Mesodermal cell (in vitro differentiated cells): ENCODE measurements at regions not wholly inside any gene's neighbourhood (a gene's known extent, or its start where the extent isn't known, plus 50 kb on each side); places are given as distances from the start of the nearest gene placed in this dataset.

Experiments
- H3K27ac ChIP-seq: 2 replicates; pipeline ENCODE4 v1.7.0; 2013; ENCODE audit warnings: mild to moderate bottlenecking, low read depth, low read length, moderate library complexity; ENCODE audit not compliant: severe bottlenecking
- H3K36me3 ChIP-seq: 2 replicates; pipeline ENCODE4 v1.7.1; 2013; ENCODE audit warnings: mild to moderate bottlenecking, low read length, moderate library complexity; ENCODE audit not compliant: control insufficient read depth, insufficient read depth
- H3K4me1 ChIP-seq: one replicate; pipeline ENCODE4 v1.7.1; 2013; ENCODE audit warnings: mild to moderate bottlenecking, low read length; ENCODE audit not compliant: insufficient read depth, control insufficient read depth, poor library complexity, severe bottlenecking
- H3K4me3 ChIP-seq: 2 replicates; pipeline ENCODE4 v1.7.0; 2013; ENCODE audit warnings: low read length, control low read depth, mild to moderate bottlenecking; ENCODE audit not compliant: insufficient read depth, poor library complexity, severe bottlenecking; ENCODE audit errors: extremely low read depth
- H3K9me3 ChIP-seq: 2 replicates; pipeline ENCODE4 v1.7.1; 2013; ENCODE audit warnings: mild to moderate bottlenecking, low read length, moderate library complexity; ENCODE audit not compliant: control insufficient read depth
- WGBS, 2 experiments: methylation state at CpG; one replicate each; pipeline ENCODE4 v1.1.5; 2013; ENCODE audit warnings: missing lambda C conversion rate in 2 of 2; ENCODE audit not compliant: insufficient coverage in 2 of 2; 5-methylcytosine and 5-hydroxymethylcytosine counted together

DNA sequence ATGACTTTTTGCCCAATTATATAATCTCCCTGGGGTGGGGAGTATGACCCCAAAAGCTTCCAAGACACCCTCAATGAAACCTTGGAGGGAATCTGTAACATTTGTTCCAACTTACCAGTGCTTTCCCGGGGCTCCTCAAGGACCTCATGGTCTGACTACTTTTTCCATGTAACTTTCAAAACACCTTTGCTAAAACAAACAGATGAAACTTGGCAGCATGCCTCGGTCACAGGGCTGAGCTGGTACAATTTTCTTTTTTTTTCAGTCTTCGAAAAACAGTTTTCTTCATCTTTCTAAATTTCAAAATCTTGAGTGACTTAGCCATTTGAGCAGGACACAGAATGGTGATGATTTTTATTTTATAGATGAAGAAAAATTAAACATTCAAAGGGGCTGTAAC, 241.2 kb downstream of the BMP7 start:
- H3K27ac ChIP-seq, result no peak overlapping the region
- peaks cover 10% of the 10 kb centered on the region for H3K4me1 ChIP-seq
- H3K9me3 ChIP-seq, result peaks cover 9% of the 10 kb centered on the region
- 100% methylated on average over 2 of the region's 3 CpGs for WGBS, 2 experiments
- no peaks in the 10 kb centered on the region for H3K36me3 ChIP-seq
- H3K4me3 ChIP-seq, result no peak overlapping the region

- Histone ChIP-seq H3K36me3 (no peaks in the 10 kb centered on the region), H3K9me3 (peaks cover 9% of the 10 kb centered on the region), H3K4me1 (peaks cover 11% of the 10 kb centered on the region), H3K4me3 (no peak overlapping the region), H3K27ac (no peak overlapping the region)
- 83 to 100% methylated on average over 1 to 2 of the region's 4 CpGs for WGBS, 2 experiments
Measured at GRCh38 chr20:57025666-57026224, 240.7 kb downstream of the BMP7 start.

DNA sequence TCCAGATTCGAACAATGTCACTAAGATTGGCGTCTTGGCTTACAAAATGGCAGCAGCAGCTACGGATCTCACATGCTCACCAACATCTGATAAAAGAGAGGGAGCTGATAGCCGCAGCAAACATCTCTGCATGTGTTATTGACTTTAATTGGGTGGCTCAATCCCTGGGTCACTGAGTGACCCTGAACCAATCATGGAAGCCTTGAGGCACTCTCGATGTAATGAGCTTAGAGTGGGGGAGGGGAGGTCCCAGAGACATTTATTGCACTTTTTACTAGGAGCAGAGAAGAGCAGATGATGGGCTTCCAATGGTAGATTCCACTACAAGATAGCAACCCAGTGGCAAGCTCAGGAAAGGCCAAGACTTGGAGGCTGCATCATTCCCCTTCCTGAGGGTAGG, 238.7 kb downstream of the BMP7 start:
- Histone ChIP-seq H3K9me3 (peaks cover 9% of the 10 kb centered on the region), H3K27ac (no peak overlapping the region), H3K36me3 (no peaks in the 10 kb centered on the region), H3K4me1 (peaks cover 22% of the 10 kb centered on the region), H3K4me3 (no peak overlapping the region)
- 83 to 94% methylated on average over 4 to 5 of the region's 5 CpGs for WGBS, 2 experiments

DNA sequence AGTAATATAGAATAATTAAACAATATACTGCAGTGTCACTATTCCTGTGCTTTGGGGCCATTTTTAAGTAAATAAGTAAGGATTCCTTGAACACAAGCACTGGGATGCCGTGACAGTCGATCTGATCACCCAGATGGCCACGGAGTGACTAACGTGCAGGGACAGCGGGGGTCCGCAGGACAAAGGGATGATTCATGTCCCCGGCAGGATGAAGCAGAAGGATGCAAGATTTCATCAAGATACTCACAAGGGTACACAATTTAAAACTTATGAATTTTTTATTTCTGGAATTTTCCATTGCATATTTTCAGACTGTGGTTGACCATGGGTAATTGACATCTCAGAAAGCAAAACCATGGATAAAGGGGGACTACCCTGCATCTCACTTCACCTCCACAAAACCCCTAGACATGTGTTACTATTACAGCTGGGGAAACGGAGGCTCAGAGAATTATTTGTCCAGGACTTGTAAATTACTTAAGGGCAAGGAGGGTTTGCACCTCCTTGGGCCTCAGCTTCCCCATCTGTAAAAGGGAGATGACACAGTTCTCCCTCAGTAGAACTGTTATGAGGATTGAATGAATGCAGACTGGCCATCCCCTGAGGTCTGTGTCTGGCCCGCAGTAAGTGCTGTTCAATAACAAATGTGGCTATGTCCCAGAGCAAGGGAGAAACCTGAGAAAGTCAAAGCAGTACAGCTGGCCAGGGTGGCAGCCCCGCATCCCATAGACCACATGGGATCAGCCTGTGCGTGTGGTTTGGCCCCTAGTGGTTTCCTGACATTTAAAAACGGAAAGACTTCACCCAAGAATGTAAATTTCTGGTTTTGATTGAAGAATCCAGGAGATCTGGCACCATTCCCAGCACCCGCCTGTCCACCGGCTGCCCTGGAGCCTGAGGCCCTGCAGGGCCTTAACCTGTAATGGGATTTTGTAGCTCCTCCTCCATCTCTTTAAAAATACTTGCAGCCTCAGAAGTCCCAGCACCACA, 235.5 kb downstream of the BMP7 start:
- no peak overlapping the region for H3K4me3 ChIP-seq
- no peaks in the 10 kb centered on the region for H3K36me3 ChIP-seq
- peaks cover 22% of the 10 kb centered on the region for H3K4me1 ChIP-seq
- 66 to 68% methylated on average over 9 to 11 of the region's 14 CpGs for WGBS, 2 experiments
- H3K9me3 ChIP-seq, result peaks cover 9% of the 10 kb centered on the region
- peak overlapping the region; percentile 39 for H3K27ac ChIP-seq

DNA sequence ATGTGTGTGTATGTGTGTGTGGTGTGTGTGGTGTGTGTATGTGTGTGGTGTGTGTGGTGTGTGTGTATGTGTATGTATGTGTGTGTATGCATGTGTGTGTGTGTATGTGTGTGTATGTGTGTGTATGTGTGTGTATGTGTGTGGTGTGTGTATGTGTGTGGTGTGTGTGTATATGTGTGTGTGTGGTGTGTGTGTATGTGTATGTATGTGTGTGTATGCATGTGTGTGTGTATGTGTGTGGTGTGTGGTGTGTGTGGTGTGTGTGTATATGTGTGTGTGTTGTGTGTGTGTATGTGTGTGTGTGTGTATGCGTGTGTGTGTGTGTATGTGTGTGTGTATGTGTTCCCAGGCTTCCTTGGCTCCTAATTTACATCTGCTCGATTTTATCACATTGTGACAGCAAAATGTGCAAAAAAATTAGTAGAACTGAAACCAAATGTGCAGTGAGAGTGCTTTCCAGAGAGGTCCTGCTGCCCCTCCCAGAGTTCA, 234.5 kb downstream of the BMP7 start:
- H3K9me3 ChIP-seq, result peaks cover 9% of the 10 kb centered on the region
- no peaks in the 10 kb centered on the region for H3K36me3 ChIP-seq
- no peak overlapping the region for H3K27ac ChIP-seq
- peaks cover 28% of the 10 kb centered on the region for H3K4me1 ChIP-seq
- 81% methylated on average over 2 of the region's 2 CpGs; no CpG with 5 or more reads in 1 of the 2 experiments for WGBS, 2 experiments
- no peak overlapping the region for H3K4me3 ChIP-seq

- 64 to 73% methylated on average over 6 to 7 of the region's 9 CpGs for WGBS, 2 experiments
- no peak overlapping the region for H3K27ac ChIP-seq
- H3K4me1 ChIP-seq, result peaks cover 28% of the 10 kb centered on the region
- H3K4me3 ChIP-seq, result no peak overlapping the region
- peaks cover 9% of the 10 kb centered on the region for H3K9me3 ChIP-seq
- no peaks in the 10 kb centered on the region for H3K36me3 ChIP-seq
Measured at GRCh38 chr20:57032847-57033246, 233.6 kb downstream of the BMP7 start.

DNA sequence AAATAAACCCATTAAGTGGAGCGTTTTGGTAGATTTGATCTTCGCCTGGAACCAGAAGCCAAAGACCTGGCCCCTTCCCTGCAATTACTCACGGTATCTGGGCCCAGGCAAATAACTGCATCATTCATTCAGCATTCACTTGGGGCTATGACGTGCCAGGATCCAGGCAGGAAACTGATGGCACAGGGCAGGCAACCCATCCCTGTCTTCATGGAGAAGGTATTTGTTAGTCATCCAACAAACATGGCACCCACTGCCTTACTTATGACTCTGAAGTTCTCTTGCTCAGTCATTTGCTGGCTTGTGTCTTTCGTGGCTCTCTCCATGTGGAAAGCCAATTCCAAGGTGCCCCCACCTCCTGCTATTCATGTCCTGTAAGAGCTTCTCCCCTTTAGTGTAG, 232.4 kb downstream of the BMP7 start:
- Histone ChIP-seq H3K27ac (no peak overlapping the region), H3K36me3 (no peaks in the 10 kb centered on the region), H3K4me3 (no peak overlapping the region), H3K9me3 (peaks cover 9% of the 10 kb centered on the region), H3K4me1 (peaks cover 28% of the 10 kb centered on the region)
- 80 to 93% methylated on average over 4 to 5 of the region's 5 CpGs for WGBS, 2 experiments

DNA sequence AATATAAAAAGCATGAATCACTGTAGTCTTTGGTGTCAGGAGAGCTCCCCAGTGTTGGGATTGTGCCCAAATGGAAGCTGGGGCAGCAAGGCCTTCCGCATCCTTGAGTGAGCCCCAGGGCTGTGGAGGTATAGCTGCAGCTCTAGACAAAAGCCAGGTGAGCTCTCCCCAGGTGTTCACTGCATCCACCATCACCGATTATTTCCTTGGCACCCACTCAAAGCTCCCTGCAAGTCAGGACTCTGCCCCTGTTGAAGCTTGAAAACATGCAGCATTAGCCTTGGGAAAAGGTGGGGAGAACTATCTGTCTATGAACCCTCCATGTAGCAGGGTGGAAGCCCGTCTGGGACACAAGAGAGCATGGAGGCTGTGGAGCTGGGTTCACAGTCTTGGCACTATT, 228.8 kb downstream of the BMP7 start:
- H3K27ac ChIP-seq, result no peak overlapping the region
- WGBS, 2 experiments, result 84 to 96% methylated on average over 2 of the region's 3 CpGs
- no peaks in the 10 kb centered on the region for H3K36me3 ChIP-seq
- H3K9me3 ChIP-seq, result peaks cover 9% of the 10 kb centered on the region
- H3K4me3 ChIP-seq, result no peak overlapping the region
- peaks cover 17% of the 10 kb centered on the region for H3K4me1 ChIP-seq

DNA sequence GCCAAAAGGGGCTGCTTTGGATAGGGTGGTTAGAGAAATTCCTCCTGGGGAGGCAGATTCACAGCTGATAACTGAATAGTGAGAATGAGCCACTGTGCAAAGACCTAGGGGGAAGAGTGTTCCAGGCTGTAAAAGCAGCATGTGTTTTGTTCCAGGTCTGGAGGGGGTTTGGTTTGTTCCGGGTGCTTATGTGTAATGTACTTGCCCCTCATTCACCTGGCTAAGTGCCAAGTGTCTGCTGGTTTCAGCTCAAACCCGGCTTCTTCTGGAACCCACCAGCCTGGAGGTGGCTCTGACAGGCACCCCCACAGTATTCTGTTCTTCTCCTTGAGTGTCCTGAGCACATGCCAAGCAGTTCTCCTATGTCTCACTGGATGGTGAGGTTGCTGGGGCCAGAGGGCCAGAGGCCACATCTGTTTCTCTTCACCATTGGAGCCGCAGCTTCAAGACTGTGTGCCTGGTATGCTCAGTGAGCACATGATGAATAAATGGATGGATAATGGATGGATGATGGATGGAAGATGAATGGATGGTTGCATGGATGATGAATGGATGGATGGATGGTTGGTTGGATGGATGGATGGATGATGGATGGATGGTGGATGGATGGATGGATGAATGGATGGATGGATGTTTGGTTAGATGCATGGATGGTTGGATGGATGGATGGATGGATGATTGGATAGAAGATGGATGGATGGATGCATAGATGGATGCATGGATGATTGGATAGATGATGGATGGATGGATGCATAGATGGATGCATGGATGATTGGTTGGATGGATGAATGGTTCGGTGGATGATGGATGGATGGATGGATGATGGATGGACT, 227.6 kb downstream of the BMP7 start:
- no peak overlapping the region for H3K4me3 ChIP-seq
- 81 to 89% methylated on average over 4 of the region's 4 CpGs for WGBS, 2 experiments

GRCh38 chr20:57040466-57040865, 226.0 kb downstream of the BMP7 start:
- Histone ChIP-seq H3K36me3 (no peaks in the 10 kb centered on the region), H3K27ac (no peak overlapping the region)
- WGBS, 2 experiments, result 80 to 81% methylated on average over 1 to 2 of the region's 3 CpGs

More for the DNA sequence above, 227.6 kb downstream of the BMP7 start:
- Histone ChIP-seq H3K36me3 (no peaks in the 10 kb centered on the region), H3K27ac (no peak overlapping the region), H3K4me1 (peaks cover 21% of the 10 kb centered on the region), H3K9me3 (peaks cover 9% of the 10 kb centered on the region)

More at GRCh38 chr20:57040466-57040865, 226.0 kb downstream of the BMP7 start:
- H3K4me3 ChIP-seq, result no peak overlapping the region
- no peaks in the 10 kb centered on the region for H3K9me3 ChIP-seq
- peaks cover 21% of the 10 kb centered on the region for H3K4me1 ChIP-seq
